ENCODE measurements at regions not wholly inside any gene's neighbourhood (a gene's known extent, or its start where the extent isn't known, plus 50 kb on each side); places are given as distances from the start of the nearest gene placed in this dataset.
"Not testable (repeated sequence)": the region's sequence is repeated elsewhere in the genome, so short reads cannot be mapped to it uniquely, and the experiment has no call there.

DNA sequence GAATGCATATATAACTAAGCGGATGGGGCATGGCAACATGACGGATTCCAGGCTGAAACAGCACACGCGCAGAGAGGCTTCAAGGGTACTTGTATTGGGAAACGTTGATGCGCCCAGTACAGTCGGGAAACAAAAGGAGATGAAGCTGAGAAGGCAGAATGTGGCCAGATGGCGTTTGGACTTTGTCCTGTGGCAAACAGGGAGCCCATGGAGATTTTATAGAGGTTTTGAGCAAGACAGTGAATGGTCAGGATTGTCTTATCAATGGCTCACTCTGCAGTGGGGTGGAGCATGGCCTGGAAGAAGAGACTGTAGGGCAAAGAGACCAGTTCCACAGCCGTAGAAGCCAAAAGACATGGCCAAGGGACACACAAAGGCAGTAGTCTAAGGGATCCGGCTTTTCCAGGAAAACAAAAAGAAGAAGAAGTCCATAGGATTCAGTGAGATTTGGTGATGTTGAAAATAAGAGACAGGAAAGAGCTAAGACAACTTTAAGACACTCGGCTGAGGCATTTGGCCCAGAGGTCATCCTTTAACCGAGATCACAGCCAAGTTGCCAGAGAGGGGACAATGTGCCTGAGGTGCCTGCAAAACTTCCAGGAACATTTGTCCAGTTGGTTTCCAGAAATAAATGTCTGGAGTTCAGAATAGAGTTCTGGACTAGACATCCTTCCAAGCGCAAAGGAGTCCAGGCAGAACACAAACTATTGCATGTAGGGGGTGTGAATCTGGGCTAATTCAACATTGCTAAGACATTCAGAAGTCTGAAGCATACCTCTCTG is 123.0 kb upstream of the RREB1 start:
- no peak for DNase-seq (ENCODE audit: low read depth)
- TF ChIP-seq, protein P1, sequence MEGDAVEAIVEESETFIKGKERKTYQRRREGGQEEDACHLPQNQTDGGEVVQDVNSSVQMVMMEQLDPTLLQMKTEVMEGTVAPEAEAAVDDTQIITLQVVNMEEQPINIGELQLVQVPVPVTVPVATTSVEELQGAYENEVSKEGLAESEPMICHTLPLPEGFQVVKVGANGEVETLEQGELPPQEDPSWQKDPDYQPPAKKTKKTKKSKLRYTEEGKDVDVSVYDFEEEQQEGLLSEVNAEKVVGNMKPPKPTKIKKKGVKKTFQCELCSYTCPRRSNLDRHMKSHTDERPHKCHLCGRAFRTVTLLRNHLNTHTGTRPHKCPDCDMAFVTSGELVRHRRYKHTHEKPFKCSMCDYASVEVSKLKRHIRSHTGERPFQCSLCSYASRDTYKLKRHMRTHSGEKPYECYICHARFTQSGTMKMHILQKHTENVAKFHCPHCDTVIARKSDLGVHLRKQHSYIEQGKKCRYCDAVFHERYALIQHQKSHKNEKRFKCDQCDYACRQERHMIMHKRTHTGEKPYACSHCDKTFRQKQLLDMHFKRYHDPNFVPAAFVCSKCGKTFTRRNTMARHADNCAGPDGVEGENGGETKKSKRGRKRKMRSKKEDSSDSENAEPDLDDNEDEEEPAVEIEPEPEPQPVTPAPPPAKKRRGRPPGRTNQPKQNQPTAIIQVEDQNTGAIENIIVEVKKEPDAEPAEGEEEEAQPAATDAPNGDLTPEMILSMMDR (conservative IDR thresholded peaks at IDR 0.05; ENCODE audit: low read length): no peak
- H3K4me3 ChIP-seq (ENCODE audit: low read length): no peak overlapping the region

DNA sequence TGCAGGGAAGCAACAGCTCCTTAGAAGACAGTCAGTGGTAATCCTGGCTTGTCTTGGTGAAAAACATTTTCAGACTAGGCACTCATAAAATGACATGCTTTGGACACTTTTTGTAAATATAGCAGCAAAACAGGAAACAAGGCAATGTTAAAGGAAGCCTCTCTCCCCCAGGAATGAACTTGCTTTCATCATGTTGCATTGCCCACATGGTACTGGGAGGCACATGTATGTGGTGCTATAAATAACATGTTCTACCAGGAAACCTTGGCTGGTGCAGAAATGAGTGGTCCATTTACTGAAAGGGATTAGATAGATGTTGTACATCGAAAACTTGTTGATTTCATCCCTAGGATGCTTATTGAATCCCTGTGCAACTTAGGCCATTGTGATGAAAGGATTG is 121.4 kb upstream of the RREB1 start:
- no peak for DNase-seq (ENCODE audit: low read depth)
- TF ChIP-seq, protein P1 (conservative IDR thresholded peaks at IDR 0.05; ENCODE audit: low read length): no peak
- H3K4me3 ChIP-seq (ENCODE audit: low read length): no peak overlapping the region

DNA sequence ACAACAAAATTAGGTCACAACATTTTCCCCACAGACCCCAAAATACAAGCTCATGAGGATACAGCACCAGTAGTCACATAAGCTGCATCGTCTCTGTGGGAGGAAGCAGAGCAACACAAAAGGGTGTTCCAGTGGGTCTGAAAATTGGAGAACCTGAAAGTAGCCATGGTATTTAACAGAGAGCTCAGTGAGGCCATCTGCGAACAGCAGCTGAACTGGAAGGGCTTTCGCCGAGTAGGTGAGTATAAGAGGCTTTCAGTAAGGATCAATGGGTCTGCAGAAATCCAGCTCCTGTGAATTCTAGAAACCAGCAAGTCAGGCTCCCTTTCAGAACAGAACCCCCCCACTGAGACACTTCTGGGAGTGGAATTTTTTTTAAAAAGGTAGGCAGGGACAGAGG is 120.0 kb upstream of the RREB1 start:
- no peak for DNase-seq (ENCODE audit: low read depth)
- TF ChIP-seq, protein P1 (conservative IDR thresholded peaks at IDR 0.05; ENCODE audit: low read length): no peak
- no peak overlapping the region for H3K4me3 ChIP-seq (ENCODE audit: low read length)

DNA sequence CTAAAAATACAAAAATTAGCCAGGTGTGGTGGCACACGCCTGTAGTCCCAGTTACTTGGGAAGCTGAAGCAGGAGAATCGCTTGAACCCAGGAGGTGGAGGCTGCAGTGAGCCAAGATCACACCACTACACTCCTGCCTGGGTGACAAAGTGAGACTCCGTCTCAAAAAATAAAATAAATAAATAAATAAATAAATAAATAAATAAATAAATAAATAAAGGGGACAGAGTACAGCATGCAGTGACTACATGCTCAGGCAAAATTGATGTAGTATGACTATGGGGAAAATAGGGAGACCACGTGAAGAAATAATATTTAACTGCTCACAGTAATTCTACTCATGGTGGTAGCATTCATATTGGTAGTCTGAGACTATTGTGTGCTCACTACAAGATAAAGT is 117.7 kb upstream of the RREB1 start:
- not testable (repeated sequence) for DNase-seq (ENCODE audit: low read depth)

DNA sequence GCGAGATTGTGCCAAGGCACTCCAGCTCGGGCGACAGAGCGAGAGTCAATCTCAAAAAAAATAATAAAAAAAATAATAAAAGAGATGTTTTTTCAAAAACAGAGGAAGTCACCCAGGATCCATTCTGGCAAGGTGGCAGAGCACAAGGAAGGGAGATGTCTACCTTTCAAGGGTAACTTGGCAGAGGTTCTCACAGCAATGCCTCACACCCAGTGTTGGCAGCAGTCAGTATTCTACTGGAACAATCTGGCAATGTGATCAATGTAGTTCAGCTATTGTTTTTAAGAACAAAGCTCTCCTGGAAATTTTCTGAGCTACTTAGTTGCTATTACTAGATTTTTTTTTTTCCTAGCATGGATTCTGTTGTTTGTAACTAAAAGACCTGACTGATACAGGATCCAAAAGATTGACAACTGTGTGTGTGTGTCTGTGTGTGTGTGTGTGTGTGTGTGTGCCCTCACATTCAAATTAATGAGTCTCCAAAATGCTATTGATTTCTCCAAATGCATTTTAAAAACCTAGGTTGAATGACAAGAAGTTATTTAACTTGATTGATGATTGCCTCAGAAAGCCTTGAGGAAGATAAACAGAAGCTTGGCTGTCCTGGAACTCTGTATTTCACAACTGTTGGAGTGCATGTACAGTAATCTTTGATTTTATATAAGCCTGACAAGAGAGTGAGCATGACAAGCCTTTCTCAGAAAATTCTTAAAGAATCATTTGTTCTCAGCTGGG is 114.1 kb upstream of the RREB1 start:
- no peak overlapping the region for H3K4me3 ChIP-seq (ENCODE audit: low read length)
- no peak for DNase-seq (ENCODE audit: low read depth)
- TF ChIP-seq, protein P1 (conservative IDR thresholded peaks at IDR 0.05; ENCODE audit: low read length): no peak

More for the DNA sequence above, 117.7 kb upstream of the RREB1 start:
- H3K4me3 ChIP-seq (ENCODE audit: low read length): not testable (repeated sequence)

DNA sequence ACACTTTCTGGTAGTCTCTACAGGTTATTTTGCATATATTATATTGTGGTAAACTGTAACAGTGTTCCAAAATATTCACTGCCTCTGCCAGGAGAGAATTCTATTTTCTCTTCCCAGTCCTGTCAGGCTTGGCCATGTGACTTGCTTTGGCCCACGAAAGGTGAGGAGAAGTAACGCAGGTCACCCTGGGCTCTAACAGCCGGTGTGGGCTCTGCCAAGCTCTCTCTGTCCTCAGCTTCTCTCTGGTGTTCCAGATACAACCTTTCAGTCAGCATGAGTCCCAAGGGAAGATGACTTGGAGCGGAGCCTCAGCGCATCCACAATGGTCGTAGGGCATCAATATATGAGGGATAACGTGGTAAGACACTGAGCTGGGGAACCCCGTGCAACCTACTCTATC is 113.0 kb upstream of the RREB1 start:
- no peak overlapping the region for H3K4me3 ChIP-seq (ENCODE audit: low read length)
- no peak for DNase-seq (ENCODE audit: low read depth)
- TF ChIP-seq, protein P1 (conservative IDR thresholded peaks at IDR 0.05; ENCODE audit: low read length): no peak

DNA sequence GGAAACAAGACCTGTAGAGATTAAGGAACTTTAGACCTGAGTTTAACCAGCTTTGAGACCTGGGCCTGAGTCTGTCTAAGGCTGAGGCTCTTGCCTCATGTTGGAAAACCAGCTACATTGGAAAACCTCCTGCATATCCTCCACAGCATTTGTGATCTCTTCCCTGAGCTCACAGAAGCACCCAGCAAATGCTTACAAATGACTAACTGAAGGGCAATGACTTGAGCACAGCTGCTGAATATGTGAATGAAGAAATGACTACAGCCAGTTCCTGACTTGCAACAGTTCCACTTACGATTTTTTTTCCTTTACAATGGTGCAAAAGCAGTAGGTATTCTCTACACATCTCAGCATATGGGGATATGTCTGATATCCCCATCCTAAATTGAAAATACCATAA is 112.4 kb upstream of the RREB1 start:
- TF ChIP-seq, protein P1 (conservative IDR thresholded peaks at IDR 0.05; ENCODE audit: low read length): no peak
- DNase-seq (ENCODE audit: low read depth): no peak
- no peak overlapping the region for H3K4me3 ChIP-seq (ENCODE audit: low read length)

All from AG10803 (cell line).